ENCODE measurements at regions not wholly inside any gene's neighbourhood (a gene's known extent, or its start where the extent isn't known, plus 50 kb on each side); places are given as distances from the start of the nearest gene placed in this dataset.

- TF ChIP-seq, protein P1, sequence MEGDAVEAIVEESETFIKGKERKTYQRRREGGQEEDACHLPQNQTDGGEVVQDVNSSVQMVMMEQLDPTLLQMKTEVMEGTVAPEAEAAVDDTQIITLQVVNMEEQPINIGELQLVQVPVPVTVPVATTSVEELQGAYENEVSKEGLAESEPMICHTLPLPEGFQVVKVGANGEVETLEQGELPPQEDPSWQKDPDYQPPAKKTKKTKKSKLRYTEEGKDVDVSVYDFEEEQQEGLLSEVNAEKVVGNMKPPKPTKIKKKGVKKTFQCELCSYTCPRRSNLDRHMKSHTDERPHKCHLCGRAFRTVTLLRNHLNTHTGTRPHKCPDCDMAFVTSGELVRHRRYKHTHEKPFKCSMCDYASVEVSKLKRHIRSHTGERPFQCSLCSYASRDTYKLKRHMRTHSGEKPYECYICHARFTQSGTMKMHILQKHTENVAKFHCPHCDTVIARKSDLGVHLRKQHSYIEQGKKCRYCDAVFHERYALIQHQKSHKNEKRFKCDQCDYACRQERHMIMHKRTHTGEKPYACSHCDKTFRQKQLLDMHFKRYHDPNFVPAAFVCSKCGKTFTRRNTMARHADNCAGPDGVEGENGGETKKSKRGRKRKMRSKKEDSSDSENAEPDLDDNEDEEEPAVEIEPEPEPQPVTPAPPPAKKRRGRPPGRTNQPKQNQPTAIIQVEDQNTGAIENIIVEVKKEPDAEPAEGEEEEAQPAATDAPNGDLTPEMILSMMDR (IDR thresholded peaks at IDR 0.05) = no peak
- TF ChIP-seq REST (IDR thresholded peaks at IDR 0.05; ENCODE audit: insufficient read depth in 1 of 2, low read depth in 2 of 2, low read length in 1 of 2) = no peak
- TF ChIP-seq POLR2AphosphoS5 (IDR thresholded peaks at IDR 0.05; ENCODE audit: low read depth, low read length) = no peak
Observed at GRCh38 chr16:49969091-49970030, 55.7 kb upstream of the CNEP1R1 start.
